ENCODE measurements at regions not wholly inside any gene's neighbourhood (a gene's known extent, or its start where the extent isn't known, plus 50 kb on each side); places are given as distances from the start of the nearest gene placed in this dataset.

DNA sequence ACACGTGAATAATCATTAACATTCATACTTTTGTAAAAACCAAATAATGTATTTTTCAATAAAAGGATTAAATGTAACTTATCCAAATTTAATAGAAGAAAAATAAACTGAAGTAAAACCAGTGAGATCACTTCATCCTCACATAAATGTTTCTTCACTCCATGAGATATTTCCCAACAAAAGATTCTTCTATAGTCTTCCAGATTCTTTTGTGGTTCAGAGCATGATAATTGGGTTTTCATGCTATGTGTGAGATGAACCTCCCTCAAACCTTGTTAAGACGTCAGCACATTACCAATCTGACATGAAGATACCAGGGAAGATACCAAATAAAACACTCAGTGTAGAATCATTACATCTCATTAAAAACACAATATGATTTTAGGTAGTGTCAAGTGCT is 62.9 kb upstream of the OXGR1 start:
- DNase-seq (ENCODE audit: extremely low read depth, low read depth, low spot score): no peak

DNA sequence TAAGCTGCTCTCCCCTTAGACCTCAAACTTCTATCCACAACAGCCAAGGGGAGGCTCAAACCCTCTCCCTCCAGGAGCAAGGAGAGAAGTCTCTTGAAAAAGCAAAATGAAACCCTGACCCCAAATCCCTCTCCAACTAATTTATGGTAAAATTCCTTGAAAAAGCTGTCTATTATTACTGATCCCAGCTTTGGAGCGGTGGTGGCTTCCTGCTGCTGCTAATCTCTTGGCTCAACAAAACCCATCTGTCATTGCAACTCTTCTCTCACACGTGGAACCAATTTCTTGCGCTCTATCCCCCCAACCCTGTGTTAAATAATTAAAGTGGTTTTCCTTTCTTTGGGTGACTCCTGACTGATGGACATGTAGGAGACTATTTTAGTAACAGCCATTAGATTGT is 64.1 kb upstream of the OXGR1 start:
- DNase-seq (ENCODE audit: extremely low read depth, low read depth, low spot score): no peak

DNA sequence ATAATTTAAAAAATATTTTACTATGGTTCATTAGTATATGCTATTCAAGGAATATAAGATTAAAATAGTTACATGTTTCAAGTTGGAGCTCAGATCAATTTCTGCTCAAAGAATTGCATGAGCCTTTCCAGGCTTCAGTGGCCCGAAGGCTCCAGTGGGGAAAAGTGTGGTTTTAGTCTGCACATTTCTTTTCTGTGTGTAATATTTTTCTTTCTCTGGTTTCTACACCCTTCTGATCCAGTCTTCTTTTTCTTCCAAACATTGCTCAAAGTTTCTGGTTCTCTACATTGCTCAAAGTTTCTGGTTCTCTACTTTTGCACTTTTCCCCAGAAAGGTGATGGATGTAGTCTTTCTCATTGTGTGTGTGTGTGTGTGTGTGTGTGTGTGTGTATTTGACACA is 64.7 kb upstream of the OXGR1 start:
- no peak for DNase-seq (ENCODE audit: extremely low read depth, low read depth, low spot score)

DNA sequence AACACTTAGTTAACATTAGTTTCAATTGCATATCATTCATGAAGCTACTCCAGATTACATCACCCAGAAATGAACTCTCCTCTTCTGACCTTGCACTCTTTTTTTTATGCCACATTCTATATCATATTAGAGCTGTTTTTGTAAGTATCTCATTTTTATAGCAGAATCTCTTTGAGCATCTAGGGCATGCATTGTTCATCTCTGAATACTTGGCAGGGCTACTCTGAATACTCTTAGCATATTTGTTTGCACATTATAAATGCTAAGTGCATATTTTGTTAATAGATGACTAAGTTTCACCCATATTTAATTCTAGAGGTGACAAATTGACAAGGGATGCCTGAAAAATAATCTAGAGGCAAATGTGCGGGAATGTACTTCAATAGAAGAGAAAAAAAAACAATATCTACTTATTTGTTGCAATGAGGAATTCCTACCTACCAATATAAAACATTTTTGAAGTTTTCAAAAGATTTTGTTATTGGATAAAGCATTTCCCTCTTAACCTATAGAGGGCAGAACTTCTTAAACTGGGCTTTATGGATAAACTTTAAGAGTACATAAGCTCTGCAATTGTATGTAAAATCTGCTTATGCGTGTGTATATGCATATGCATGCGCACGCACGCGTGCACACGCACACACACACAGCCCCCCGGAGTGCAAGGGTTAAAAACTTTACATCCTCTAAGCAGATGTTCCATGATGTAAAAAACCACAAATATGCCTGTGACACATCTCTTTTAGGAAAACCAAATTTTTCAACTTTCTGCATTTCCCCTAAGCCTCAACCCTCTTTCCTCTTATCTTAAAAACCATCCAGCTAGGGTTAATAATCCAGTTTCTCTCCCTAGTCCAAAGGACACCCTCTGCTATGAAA is 73.0 kb upstream of the OXGR1 start:
- no peak for DNase-seq (ENCODE audit: extremely low read depth, low read depth, low spot score)

DNA sequence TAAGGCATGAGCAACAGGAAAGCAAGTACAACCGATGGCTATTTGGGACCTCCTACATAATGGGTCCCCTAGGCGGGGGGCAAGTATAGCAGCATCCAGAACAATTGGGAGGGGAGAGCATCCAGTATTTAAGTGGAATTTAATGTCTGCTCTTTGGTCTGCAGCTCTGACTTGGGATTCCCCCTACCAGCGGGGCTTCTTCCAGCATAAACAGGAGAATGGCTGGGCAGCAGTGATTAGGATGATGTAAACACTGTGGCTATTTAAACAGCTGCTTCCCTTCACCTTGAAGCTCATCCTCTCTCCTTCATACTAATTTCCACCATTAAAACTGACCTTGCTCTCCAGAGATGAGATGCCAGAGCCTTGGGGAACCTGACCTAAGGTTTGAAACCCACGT is 73.9 kb upstream of the OXGR1 start:
- DNase-seq (ENCODE audit: extremely low read depth, low read depth, low spot score): no peak

DNA sequence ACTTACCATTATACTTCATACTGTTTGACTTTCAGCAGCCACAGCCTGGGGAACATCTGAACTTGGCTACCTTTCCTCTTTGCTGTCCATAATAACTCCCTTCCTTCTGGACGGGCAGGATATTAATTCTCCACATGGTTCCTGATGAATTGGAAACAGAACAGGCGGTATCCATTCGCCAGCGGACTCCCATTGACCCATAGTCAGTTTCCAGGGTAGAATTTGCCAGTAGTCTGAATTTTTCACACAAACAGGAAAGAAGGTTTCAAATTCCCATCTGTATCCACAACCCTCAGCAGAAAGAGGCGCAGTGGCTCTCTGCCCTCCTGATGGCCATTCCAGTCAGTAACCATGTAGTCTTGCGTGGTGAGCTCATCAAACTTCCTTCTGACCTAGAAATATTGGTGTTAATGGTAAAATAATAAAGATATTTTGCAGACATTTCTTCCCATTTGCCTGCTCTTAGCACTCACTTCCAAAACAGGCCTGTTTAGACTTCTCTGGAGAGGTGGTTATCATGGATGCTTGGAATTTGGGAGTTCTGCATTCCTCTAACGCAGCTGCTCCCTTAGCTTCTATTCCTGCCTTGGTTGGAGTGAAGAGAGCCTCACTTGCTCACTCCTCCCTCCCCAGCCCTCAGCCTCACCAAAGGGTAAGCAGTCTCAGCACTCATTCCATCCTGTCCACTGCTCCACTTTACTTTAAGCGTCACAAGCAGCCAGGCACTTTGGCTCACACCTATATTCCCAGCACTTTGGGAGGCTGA is 75.0 kb upstream of the OXGR1 start:
- DNase-seq (ENCODE audit: extremely low read depth, low read depth, low spot score): no peak

DNA sequence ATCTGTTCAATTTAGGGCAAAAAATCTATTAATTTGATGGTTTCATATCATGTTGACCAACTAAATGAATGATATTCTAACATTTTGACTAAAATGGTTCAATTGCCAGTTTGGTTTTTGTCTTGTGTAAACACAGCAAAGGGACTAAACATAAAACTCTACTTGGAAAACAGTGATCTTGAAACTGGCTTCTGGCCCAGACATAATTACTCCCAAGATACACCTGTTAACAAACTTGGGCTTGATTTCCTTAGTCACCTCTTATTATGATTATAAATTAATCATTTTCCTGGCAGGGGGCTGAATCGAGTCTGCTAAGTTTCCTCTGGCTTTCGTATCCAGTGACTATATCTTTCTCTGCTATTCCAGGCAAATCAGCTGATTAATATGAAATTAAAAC is 78.0 kb upstream of the OXGR1 start:
- no peak for DNase-seq (ENCODE audit: extremely low read depth, low read depth, low spot score)

DNA sequence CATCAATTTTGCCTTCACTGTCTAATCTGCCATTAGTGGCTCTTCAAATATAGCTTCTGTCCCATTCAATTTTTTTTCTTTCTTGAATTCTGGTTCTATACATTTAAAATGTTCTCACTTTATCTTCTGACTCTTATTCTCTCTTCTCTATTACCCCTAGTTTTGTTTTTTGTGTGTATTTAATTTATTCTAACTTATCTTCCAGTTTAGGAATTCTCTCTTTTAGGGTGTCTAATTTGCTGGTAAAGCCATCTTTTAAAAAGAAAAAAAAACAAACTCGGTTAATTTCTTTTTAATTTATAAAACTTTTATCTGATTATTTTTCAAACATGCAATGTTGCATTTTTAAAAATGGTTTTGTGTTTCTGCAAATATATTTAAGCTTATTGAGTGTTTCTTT is 80.3 kb upstream of the OXGR1 start:
- DNase-seq (ENCODE audit: extremely low read depth, low read depth, low spot score): no peak

DNA sequence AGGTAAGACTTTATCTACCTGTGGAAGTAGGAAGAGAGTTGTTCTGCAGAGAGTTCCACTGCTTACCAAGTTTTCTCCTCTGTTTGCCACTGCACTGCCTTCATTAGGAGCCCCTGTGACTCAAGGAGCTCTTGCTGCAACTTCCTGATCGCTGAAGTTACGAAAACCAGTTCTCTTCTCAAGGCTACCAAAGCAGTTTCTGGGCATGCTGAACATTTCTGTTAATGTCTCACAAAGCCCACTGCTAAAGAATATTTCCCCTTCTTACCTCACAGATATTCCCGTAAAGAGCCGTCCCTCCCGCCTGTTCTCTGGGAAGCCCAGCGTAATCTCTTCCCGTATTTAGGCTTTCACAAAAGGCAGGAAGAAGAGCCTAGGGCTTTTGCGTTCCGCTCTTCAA is 82.6 kb upstream of the OXGR1 start:
- DNase-seq (ENCODE audit: extremely low read depth, low read depth, low spot score): no peak

DNA sequence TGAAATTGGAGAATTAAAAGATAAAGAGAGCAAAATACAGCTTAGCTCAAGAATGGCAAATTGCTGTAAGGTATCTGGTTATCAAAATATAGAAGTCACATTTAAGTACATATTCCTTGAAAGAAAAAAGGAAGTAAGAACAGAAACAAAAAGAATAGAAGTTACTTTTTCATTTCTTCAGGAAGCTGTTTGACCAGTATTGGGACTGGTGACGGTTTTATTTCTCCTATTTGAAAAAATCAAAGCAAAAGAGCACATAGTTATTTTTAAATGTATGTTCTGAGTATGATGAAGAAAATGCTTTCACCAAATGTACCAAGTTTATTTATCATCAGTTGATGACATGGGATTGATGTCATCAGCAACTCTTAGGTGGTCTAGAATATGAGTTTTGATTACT is 83.1 kb upstream of the OXGR1 start:
- DNase-seq (ENCODE audit: extremely low read depth, low read depth, low spot score): no peak

DNA sequence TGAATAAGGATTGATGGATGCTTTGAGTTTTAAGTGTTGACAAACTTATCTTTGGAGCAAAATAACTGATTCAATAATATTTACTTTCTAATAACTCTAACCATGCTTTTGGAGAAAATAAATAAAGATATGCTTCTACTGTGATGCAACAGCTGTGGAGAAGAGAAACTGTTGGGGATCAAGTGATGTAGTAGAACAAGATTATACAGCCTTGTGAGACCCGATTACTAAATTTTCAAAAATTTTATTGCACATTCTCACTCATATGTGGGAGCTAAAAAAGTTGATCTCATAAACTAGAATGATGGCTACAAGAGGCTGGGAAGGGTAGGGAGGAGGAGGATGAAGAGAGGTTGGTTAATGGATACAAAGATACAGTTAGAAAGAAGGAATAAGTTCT is 85.5 kb upstream of the OXGR1 start:
- DNase-seq (ENCODE audit: extremely low read depth, low read depth, low spot score): no peak

DNA sequence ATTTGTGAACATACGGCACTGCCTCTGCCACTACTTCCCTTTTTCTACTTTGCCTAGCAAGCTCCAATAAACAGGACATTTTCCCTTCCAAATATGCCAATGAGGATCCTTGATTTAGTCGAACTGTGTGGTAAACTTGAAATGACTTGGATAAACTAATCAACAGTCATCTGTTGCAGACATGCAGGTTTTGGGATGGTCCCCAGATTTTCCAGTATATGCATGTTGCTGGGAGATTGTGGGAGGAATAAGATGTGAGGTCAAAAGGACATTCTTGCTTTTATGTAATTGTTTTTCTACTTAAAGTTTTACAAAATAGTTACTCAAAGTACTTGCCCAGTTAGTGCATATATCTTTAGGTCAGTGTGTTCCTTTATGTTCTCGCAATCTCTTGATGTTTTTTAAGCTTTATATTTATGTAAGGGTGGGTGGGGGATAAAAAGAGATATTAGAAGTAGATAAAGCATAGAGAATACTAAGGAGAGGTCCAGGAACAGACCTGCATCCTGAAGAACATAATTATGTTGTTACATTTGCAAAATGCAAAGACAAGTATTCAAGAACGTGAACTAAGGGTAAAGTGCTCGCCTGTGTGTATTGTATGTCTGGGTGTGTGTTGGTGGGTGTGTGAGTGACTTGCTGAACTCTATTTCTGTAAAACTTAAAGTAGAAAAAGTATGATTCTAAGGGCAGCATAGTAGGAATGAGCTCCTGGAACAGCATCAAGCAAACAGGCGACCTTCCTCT is 88.4 kb upstream of the OXGR1 start:
- no peak for DNase-seq (ENCODE audit: extremely low read depth, low read depth, low spot score)

DNA sequence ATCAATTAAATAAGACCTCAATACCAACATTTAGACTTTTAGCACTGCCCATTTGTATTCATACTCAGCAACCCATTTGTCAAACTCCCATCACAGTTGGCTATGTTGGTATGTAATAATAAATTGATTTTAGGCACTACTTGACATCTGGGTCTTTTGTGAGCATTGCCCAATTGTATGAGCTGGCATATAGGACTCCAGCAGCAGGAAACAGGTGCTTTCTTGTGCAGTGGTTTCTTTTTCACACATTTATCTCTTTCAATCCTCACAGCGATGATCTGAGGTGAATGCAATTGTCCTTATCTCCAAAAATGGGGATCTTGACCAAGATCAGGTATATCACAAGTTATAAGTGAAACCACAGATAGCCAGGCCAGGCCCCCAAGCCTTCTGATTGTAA is 96.9 kb upstream of the OXGR1 start:
- DNase-seq (ENCODE audit: extremely low read depth, low read depth, low spot score): no peak

DNA sequence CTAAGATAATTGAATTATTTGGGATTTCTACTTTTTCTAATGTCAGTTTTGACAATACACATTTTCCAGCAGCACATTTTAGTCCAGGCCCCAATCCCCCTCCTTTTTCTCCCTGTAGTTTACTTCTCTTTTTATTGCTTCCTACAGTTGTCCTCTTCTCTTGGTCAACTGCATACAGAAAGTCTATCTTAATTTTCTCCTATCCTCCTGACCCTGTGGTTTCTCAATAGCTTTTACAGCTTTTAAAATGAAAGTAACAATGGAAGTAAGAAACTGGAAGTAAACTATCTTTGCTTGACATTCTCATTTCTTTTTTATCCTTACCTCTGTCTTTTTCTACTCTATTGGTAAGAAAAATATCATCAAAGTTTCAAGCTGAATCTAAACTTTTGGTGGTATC is 106.5 kb upstream of the OXGR1 start:
- no peak for DNase-seq (ENCODE audit: extremely low read depth, low read depth, low spot score)

DNA sequence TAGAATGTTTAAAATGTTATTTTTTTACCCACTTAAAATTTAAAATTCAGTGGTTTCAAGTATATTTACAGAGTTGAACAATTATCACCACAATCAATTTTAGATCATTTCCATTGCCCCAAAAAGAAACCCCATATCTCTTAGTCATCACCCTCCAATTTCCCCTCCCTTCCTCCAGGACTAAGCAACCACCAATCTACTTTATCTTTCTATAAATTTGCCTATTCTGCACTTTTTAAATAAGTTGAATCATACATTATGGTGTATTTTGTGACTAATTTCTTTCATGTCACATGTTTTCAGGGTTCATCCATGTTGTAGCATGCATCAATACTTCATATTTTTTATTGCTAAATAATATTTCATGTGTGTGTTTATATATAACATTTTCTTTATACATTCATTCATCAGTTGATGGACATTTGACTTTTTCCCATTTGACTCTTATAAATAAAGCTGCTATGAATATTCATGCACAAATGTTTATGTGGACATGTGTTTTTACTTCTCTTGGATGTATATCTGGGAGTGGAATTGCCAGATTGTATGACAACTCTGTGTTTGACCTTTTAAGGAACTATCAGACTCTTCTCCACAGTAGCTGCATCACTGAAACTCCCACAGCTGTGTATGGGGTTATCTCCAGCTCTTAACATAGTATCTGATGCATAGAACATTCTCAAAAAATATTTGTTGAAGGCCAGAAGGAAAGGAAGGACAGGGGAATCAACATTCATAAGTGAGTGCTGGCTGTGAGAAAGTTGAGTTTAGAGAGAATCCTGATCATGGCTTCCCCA is 107.8 kb upstream of the OXGR1 start:
- DNase-seq (ENCODE audit: extremely low read depth, low read depth, low spot score): no peak

DNA sequence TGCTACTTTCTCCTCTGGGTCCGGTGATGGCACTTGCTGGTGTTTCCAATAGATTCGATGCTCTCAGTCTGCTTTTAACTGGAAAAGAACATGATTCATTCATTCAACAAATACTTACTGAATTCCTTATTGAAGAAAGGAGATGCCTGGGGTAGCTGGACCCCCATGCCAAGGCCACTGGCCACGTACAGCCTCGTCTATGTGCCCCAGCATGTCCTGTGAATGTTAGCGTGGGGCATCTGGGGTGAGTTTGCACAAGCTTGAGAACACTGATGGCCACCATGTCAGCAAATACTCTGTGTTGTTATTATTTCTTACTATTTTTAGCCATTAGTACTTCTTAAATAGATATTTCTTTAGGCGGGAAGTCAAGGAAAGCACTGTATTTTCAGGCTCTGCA is 112.0 kb upstream of the OXGR1 start:
- no peak for DNase-seq (ENCODE audit: extremely low read depth, low read depth, low spot score)

DNA sequence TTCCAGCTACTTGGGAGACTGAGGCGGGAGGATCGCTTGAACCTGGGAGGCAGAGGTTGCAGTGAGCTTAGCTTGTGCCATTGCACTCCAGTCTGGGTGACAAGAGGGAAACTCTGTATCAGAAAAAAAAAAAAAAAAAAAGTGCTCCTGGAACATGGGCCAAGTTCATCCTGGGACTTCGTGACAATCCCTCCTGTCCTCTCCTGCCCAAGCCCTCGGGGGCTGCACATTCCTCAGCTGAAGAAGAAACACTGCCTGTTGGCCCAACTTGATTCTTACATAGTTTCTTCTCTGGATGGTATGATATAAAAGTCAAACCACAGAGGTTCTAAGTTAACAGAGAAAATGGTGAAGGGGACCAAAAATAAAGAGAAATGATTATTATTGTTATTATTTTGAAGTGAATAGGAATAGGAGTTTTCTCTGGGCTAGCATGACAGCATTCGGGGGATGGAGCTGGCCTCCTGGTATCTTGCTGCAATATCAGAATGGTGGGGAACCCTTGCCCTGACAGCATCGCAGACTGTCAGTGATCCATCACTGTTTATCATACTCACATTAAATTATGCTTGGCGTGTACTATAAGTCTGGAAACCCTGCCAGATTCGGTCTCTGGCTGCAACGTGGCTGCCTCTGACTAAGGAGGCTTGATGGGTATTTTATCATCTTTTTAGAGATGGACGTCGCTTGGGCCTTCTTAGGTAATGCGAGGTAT is 113.7 kb upstream of the OXGR1 start:
- DNase-seq (ENCODE audit: extremely low read depth, low read depth, low spot score): no peak

DNA sequence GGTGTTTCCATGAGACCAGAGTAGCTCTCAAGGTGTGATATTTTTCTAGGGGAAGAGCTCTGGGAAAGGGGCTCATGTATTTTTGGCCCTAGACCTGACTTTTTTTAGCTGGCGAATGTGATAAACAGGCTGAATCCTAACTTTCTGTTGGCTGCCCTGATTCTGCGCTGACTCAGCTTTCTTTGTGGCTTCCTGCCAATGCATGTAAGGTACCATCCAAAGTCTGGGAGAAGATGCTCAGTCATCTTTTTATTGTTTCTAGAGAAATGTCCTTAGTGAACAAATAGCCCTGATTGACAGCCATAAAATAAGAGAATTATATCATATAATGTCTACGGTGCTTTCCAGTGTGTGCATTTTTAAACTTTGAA is 113.6 kb upstream of the MBNL2 start:
- no peak for DNase-seq (ENCODE audit: extremely low read depth, low read depth, low spot score)

DNA sequence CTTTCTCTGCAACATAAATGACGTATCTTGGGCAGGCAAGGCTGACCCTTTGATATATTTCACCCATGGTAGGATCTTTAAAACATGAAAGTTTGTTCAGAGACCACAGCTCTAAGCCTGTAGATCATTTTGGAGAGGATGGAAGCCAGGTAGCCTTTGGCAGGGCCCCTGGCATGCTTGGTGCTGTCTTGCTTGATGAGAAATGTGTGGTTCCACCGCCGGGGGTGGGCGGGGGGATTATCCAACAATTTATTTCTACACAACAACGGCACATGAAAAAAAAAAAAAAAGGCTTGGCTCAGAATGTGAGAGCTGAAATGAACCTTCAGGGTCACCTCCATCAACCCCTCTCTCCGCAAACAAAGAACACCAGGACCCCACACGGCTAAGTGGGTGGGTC is 112.9 kb upstream of the MBNL2 start:
- no peak for DNase-seq (ENCODE audit: extremely low read depth, low read depth, low spot score)

DNA sequence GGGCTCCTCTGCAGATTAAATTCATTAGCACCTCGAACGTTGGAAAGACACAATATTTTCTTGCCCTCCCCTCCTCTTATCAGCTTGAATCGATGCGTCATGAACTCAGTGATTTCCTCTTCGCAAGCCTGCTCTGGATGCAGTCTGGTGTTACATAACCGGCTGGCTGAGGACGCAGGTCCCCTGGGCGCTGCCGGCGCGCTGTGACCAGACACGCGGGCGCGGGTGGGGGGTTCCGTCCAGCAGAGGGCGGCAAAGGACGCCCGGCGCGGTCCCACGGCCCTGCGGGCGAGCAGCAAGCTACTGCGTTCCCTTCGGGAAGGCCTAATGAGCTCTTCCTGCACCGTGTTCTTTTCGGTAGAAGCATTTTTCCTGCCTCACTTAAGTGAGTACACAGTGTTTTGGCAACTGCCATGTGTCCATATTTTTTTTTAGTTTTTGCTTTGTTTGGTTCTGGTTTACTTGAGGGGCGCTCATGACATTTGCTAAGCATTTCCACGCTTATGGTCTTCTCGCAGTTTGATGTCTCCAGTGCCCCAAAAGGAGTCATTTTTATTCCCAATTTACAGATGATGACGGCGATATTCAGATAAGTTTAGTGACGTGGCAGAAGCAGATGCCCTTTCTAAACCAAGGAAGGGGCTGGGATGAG is 112.2 kb upstream of the MBNL2 start:
- DNase-seq (ENCODE audit: extremely low read depth, low read depth, low spot score): peak; percentile 70

Measured in glomerular endothelial cell (primary cell).